ENCODE measurements at regions not wholly inside any gene's neighbourhood (a gene's known extent, or its start where the extent isn't known, plus 50 kb on each side); places are given as distances from the start of the nearest gene placed in this dataset.
"Not testable (repeated sequence)": the region's sequence is repeated elsewhere in the genome, so short reads cannot be mapped to it uniquely, and the experiment has no call there.

DNA sequence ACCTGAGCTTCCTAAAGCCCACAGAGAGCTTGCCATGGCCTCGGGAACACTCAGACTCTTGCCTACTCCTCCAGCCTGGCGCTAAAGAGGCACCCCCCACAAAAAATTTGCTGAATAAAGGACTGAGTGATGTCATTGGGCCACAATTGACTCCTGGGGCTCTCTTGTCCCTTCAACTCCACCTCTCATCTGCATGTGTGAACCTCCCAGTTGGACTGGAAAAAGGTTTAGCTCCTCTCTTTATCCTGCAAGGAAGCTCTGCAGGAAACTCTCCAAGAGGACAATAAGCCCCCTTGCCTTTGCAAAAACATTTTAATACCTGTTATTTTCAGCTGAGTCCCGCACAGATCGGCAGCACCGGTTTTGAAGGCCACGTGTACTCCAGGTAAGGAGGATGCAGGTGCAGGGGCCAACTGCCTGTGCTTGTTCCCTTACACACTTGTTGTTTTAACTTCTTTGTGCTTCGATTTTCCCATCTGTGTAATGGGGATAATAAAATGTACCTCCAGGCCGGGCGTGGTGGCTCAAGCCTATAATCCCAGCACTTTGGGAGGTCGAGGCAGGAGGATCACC lies 107.3 kb downstream of the TFAP2C start:
- Histone ChIP-seq H3K23ac (ENCODE audit: insufficient read length, low read depth, low read length) (no peak overlapping the region), H3T11ph (ENCODE audit: low read length) (no peak overlapping the region), H3K56ac (ENCODE audit: insufficient read length, low read depth, low read length) (no peak overlapping the region), H2AK5ac (ENCODE audit: insufficient read length, low read length) (no peak overlapping the region), H2BK120ac (ENCODE audit: low read depth, low read length, poor library complexity, severe bottlenecking) (no peak overlapping the region), H3K9me3 (ENCODE audit: control insufficient read depth, low read depth, low read length) (no peaks in the 10 kb centered on the region), H3K9ac (ENCODE audit: extremely low read depth, insufficient read length, low read length) (no peak overlapping the region), H4K5ac (ENCODE audit: insufficient read length, low read depth, low read length) (no peak overlapping the region), H3K79me2 (ENCODE audit: insufficient read depth, low read length) (no peaks in the 10 kb centered on the region), H3K4me2 (ENCODE audit: insufficient read depth, insufficient read length, low read length) (peak overlapping the region; percentile 30), H3K27ac (ENCODE audit: insufficient read length, low read depth, low read length) (no peak overlapping the region), H2AFZ (ENCODE audit: low read length) (no peak overlapping the region), H3K4ac (ENCODE audit: low read depth, low read length) (no peak overlapping the region), H2BK15ac (ENCODE audit: low read depth, low read length) (no peak overlapping the region), H4K8ac (replicated peaks; ENCODE audit: insufficient read length, low read depth, low read length) (no peak overlapping the region), H3K14ac (ENCODE audit: insufficient read depth, low read length) (no peak overlapping the region; the same call in 1 of the 2 replicates), H2BK20ac (ENCODE audit: low read depth, low read length, poor library complexity, severe bottlenecking) (no peak overlapping the region), H3K23me2 (ENCODE audit: insufficient read length, low read depth, low read length, poor library complexity, severe bottlenecking) (no peaks in the 10 kb centered on the region), H4K20me1 (ENCODE audit: control insufficient read depth, insufficient read depth, insufficient read length) (no peaks in the 10 kb centered on the region), H4K91ac (ENCODE audit: insufficient read length, low read depth, low read length) (no peak overlapping the region), H3K18ac (ENCODE audit: insufficient read length, low read depth, low read length) (peak overlapping the region; percentile 90), H3K79me1 (ENCODE audit: insufficient read depth, low read depth, low read length, poor library complexity, severe bottlenecking) (no peaks in the 10 kb centered on the region), H2BK12ac (ENCODE audit: insufficient read length, low read depth, low read length) (no peak overlapping the region), H3K27me3 (ENCODE audit: insufficient read depth, low read length) (peaks cover 29% of the 10 kb centered on the region), H2BK5ac (ENCODE audit: insufficient read length, low read length) (no peak overlapping the region), H3K4me1 (ENCODE audit: insufficient read depth, low read length) (peaks cover 13% of the 10 kb centered on the region)
- DNase-seq: peak; percentile 93
- Mint-ChIP-seq H3K9me3 (peaks cover 3 to 9% of the 10 kb centered on the region in 2 experiments; a peak in 4 of 5 replicates), H3K36me3 (ENCODE audit: insufficient read depth in 1 of 3, low read depth in 3 of 3) (peaks cover 0 to 29% (median 12%) of the 10 kb centered on the region in 3 experiments; a peak in 4 of 7 replicates), H3K4me1 (peaks cover 62 to 67% of the 10 kb centered on the region in 2 experiments), H3K4me3 (peak overlapping the region; percentile 36 to 72), H3K27ac (peak overlapping the region; percentile 95 to 100 (median 97)), H3K27me3 (ENCODE audit: low read depth) (peaks cover 48% of the 10 kb centered on the region)
- TF ChIP-seq, protein P1, sequence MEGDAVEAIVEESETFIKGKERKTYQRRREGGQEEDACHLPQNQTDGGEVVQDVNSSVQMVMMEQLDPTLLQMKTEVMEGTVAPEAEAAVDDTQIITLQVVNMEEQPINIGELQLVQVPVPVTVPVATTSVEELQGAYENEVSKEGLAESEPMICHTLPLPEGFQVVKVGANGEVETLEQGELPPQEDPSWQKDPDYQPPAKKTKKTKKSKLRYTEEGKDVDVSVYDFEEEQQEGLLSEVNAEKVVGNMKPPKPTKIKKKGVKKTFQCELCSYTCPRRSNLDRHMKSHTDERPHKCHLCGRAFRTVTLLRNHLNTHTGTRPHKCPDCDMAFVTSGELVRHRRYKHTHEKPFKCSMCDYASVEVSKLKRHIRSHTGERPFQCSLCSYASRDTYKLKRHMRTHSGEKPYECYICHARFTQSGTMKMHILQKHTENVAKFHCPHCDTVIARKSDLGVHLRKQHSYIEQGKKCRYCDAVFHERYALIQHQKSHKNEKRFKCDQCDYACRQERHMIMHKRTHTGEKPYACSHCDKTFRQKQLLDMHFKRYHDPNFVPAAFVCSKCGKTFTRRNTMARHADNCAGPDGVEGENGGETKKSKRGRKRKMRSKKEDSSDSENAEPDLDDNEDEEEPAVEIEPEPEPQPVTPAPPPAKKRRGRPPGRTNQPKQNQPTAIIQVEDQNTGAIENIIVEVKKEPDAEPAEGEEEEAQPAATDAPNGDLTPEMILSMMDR (conservative IDR thresholded peaks at IDR 0.05): no peak
- no CpG with 5 or more reads among the region's 10 CpGs for WGBS (ENCODE audit: extremely low coverage, insufficient read length, low lambda C conversion rate)

GRCh38 chr20:56744325-56744821 lies 115.3 kb downstream of the TFAP2C start:
- not testable (repeated sequence) for H3K4me1 ChIP-seq (ENCODE audit: insufficient read depth, low read length); H3K79me2 ChIP-seq (ENCODE audit: insufficient read depth, low read length); H3K4ac ChIP-seq (ENCODE audit: low read depth, low read length); H2BK15ac ChIP-seq (ENCODE audit: low read depth, low read length); H3K23ac ChIP-seq (ENCODE audit: insufficient read length, low read depth, low read length); H2BK5ac ChIP-seq (ENCODE audit: insufficient read length, low read length); H3K56ac ChIP-seq (ENCODE audit: insufficient read length, low read depth, low read length); H4K20me1 ChIP-seq (ENCODE audit: control insufficient read depth, insufficient read depth, insufficient read length); H3K27me3 ChIP-seq (ENCODE audit: insufficient read depth, low read length); H3K4me2 ChIP-seq (ENCODE audit: insufficient read depth, insufficient read length, low read length); H3K9me3 ChIP-seq (ENCODE audit: control insufficient read depth, low read depth, low read length); H3K14ac ChIP-seq (ENCODE audit: insufficient read depth, low read length); H3T11ph ChIP-seq (ENCODE audit: low read length); H3K23me2 ChIP-seq (ENCODE audit: insufficient read length, low read depth, low read length, poor library complexity, severe bottlenecking); H2BK12ac ChIP-seq (ENCODE audit: insufficient read length, low read depth, low read length); H2BK20ac ChIP-seq (ENCODE audit: low read depth, low read length, poor library complexity, severe bottlenecking); H3K9ac ChIP-seq (ENCODE audit: extremely low read depth, insufficient read length, low read length); H2BK120ac ChIP-seq (ENCODE audit: low read depth, low read length, poor library complexity, severe bottlenecking); H3K79me1 ChIP-seq (ENCODE audit: insufficient read depth, low read depth, low read length, poor library complexity, severe bottlenecking); H2AK5ac ChIP-seq (ENCODE audit: insufficient read length, low read length); H2AFZ ChIP-seq (ENCODE audit: low read length); H3K27ac Mint-ChIP-seq; H4K5ac ChIP-seq (ENCODE audit: insufficient read length, low read depth, low read length); H3K18ac ChIP-seq (ENCODE audit: insufficient read length, low read depth, low read length); H4K91ac ChIP-seq (ENCODE audit: insufficient read length, low read depth, low read length); H3K27ac ChIP-seq (ENCODE audit: insufficient read length, low read depth, low read length); DNase-seq; H3K4me3 Mint-ChIP-seq; H4K8ac ChIP-seq (replicated peaks; ENCODE audit: insufficient read length, low read depth, low read length)
- peaks cover 38 to 40% of the 10 kb centered on the region in 2 experiments for H3K4me1 Mint-ChIP-seq
- H3K36me3 Mint-ChIP-seq (ENCODE audit: insufficient read depth in 1 of 3, low read depth in 3 of 3): peaks cover 0 to 22% (median 12%) of the 10 kb centered on the region in 3 experiments; a peak in 4 of 7 replicates
- WGBS (ENCODE audit: extremely low coverage, insufficient read length, low lambda C conversion rate): no CpG with 5 or more reads among the region's 4 CpGs
- H3K9me3 Mint-ChIP-seq: peaks cover 3 to 12% of the 10 kb centered on the region in 2 experiments; a peak in 3 of 5 replicates
- H3K27me3 Mint-ChIP-seq (ENCODE audit: low read depth): peaks cover 28% of the 10 kb centered on the region
